OCI-LY1 (cell line): ENCODE measurements at regions not wholly inside any gene's neighbourhood (a gene's known extent, or its start where the extent isn't known, plus 50 kb on each side); places are given as distances from the start of the nearest gene placed in this dataset.

ENCODE experiments used
- EZH2 ChIP-seq: fragments of 200-600 bp; sonication (generic), shearing (Covaris generic); IDR thresholded peaks from 2 replicates; pipeline ENCODE4 v1.8.0; 2017; ENCODE audit warnings: borderline replicate concordance, mixed run types, mild to moderate bottlenecking, antibody characterized with exemption, low read length, moderate library complexity, mixed read lengths
- TF ChIP-seq, protein P1 (sequence below): fragments of 200-600 bp; sonication (generic), shearing (Covaris generic); IDR thresholded peaks from 2 replicates; pipeline ENCODE4 v1.5.1; 2017; ENCODE audit warnings: mild to moderate bottlenecking, antibody characterized with exemption, low read length, moderate library complexity, mixed read lengths

DNA sequence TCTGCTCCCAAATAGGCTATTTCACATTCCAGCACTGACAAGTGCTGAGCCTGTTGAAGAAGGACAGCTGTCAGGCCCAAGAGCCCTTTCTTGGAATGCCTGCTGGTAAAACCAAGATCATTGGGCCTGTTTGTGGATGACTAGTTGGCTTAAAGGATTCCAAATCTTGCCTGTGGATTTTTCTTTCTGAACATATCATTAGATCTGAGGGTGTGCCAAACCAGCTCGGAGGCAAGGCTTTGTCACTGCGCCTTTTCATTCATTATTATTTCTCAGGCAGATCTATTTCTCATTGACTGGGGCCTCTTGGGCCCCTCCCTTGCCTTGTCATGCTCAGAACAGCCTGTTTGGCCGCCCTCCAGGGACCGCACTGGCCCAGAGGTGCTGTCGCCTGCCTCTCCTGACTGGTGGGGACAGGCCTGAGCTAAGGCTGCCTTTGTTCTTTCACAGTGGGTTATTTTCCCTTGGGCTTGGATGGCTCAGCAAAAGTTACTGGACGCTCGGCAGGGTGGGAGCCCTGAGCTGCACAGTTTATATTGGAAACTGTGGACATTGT lies 222.7 kb upstream of the SESN3 start:
- TF ChIP-seq, protein P1, sequence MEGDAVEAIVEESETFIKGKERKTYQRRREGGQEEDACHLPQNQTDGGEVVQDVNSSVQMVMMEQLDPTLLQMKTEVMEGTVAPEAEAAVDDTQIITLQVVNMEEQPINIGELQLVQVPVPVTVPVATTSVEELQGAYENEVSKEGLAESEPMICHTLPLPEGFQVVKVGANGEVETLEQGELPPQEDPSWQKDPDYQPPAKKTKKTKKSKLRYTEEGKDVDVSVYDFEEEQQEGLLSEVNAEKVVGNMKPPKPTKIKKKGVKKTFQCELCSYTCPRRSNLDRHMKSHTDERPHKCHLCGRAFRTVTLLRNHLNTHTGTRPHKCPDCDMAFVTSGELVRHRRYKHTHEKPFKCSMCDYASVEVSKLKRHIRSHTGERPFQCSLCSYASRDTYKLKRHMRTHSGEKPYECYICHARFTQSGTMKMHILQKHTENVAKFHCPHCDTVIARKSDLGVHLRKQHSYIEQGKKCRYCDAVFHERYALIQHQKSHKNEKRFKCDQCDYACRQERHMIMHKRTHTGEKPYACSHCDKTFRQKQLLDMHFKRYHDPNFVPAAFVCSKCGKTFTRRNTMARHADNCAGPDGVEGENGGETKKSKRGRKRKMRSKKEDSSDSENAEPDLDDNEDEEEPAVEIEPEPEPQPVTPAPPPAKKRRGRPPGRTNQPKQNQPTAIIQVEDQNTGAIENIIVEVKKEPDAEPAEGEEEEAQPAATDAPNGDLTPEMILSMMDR = no peak
- TF ChIP-seq EZH2 = no peak
